ENCODE measurements at regions not wholly inside any gene's neighbourhood (a gene's known extent, or its start where the extent isn't known, plus 50 kb on each side); places are given as distances from the start of the nearest gene placed in this dataset.

GRCh38 chr1:213714645-213715044 lies 273.1 kb upstream of the PROX1 start:
- no peak for TF ChIP-seq FOXA1 (IDR thresholded peaks at IDR 0.05)
- no peak for TF ChIP-seq SP1 (IDR thresholded peaks at IDR 0.05)
- no peak for TF ChIP-seq HDGF (IDR thresholded peaks at IDR 0.05; ENCODE audit: borderline replicate concordance)
- TF ChIP-seq FOXM1 (IDR thresholded peaks at IDR 0.05; ENCODE audit: borderline replicate concordance) = no peak
- no peak for TF ChIP-seq ZNF384 (IDR thresholded peaks at IDR 0.05)
- no peak for TF ChIP-seq ELF4 (IDR thresholded peaks at IDR 0.05)
- TF ChIP-seq PKNOX1 (IDR thresholded peaks at IDR 0.05) = no peak
- no peak for TF ChIP-seq CTBP1 (IDR thresholded peaks at IDR 0.05; ENCODE audit: borderline replicate concordance)
- TF ChIP-seq TARDBP (IDR thresholded peaks at IDR 0.05) = no peak
- no peak for TF ChIP-seq ARNT (IDR thresholded peaks at IDR 0.05)
- TF ChIP-seq BHLHE40 (IDR thresholded peaks at IDR 0.05; ENCODE audit: borderline replicate concordance) = no peak
- no peak for TF ChIP-seq NFRKB (IDR thresholded peaks at IDR 0.05)
- no peak for TF ChIP-seq SUZ12 (IDR thresholded peaks at IDR 0.05)
